Stimulated activated CD4-positive, alpha-beta T cell treated with anti-CD3 and anti-CD28 coated beads, Interleukin-12 subunit alpha, Interleukin-12 subunit beta, amount 100 ng/mL, for 48 hours (primary cell): ENCODE measurements at regions not wholly inside any gene's neighbourhood (a gene's known extent, or its start where the extent isn't known, plus 50 kb on each side); places are given as distances from the start of the nearest gene placed in this dataset.

Experiments used
- DNase-seq, 3 donors: peaks; one replicate each; pipeline ENCODE4 v3.0.0-alpha.2; 2020; ENCODE audit warnings: low read depth in 2 of 3, low spot score in 1 of 3

- no peak for DNase-seq
Measured at GRCh38 chr11:80899381-80899780, 1458.6 kb upstream of the TENM4 start.

- no peak for DNase-seq
Measured at GRCh38 chr11:80898910-80899309, 1458.1 kb upstream of the TENM4 start.

GRCh38 chr11:80886684-80887083, 1445.9 kb upstream of the TENM4 start:
- DNase-seq = no peak

GRCh38 chr11:80873310-80873999, 1432.6 kb upstream of the TENM4 start:
- DNase-seq = no peak

GRCh38 chr11:80872116-80872728, 1431.4 kb upstream of the TENM4 start:
- DNase-seq = no peak

- DNase-seq = no peak
Measured at GRCh38 chr11:80868831-80869230, 1428.0 kb upstream of the TENM4 start.

- DNase-seq = no peak
Measured at GRCh38 chr11:80862011-80862410, 1421.2 kb upstream of the TENM4 start.

GRCh38 chr11:80861193-80861592, 1420.4 kb upstream of the TENM4 start:
- no peak for DNase-seq

- no peak for DNase-seq
Measured at GRCh38 chr11:80860632-80861031, 1419.8 kb upstream of the TENM4 start.

GRCh38 chr11:80856066-80856465, 1415.2 kb upstream of the TENM4 start:
- DNase-seq = no peak

GRCh38 chr11:80855426-80855825, 1414.6 kb upstream of the TENM4 start:
- DNase-seq = no peak

GRCh38 chr11:80849253-80849652, 1408.4 kb upstream of the TENM4 start:
- DNase-seq = no peak

- DNase-seq = no peak
Measured at GRCh38 chr11:80846979-80847378, 1406.1 kb upstream of the TENM4 start.

GRCh38 chr11:80846442-80846841, 1405.6 kb upstream of the TENM4 start:
- no peak for DNase-seq

GRCh38 chr11:80844110-80844819, 1403.4 kb upstream of the TENM4 start:
- DNase-seq = no peak

GRCh38 chr11:80843266-80843974, 1402.6 kb upstream of the TENM4 start:
- DNase-seq = no peak

- DNase-seq = no peak
Measured at GRCh38 chr11:80842246-80842645, 1401.4 kb upstream of the TENM4 start.

- DNase-seq = no peak
Measured at GRCh38 chr11:80841675-80842074, 1400.8 kb upstream of the TENM4 start.

GRCh38 chr11:80838153-80838552, 1397.3 kb upstream of the TENM4 start:
- DNase-seq = no peak

- DNase-seq = no peak
Measured at GRCh38 chr11:80837051-80837450, 1396.2 kb upstream of the TENM4 start.

GRCh38 chr11:80831374-80831773, 1390.5 kb upstream of the TENM4 start:
- no peak for DNase-seq

GRCh38 chr11:80827781-80828180, 1387.0 kb upstream of the TENM4 start:
- no peak for DNase-seq
